AG09309 (cell line): ENCODE measurements at regions not wholly inside any gene's neighbourhood (a gene's known extent, or its start where the extent isn't known, plus 50 kb on each side); places are given as distances from the start of the nearest gene placed in this dataset.

ENCODE experiments used
- DNase-seq: peaks from one replicate; pipeline ENCODE4 v3.0.0-alpha.2; 2010; ENCODE audit warnings: low read depth
- H3K4me3 ChIP-seq: 2 replicates; pipeline ENCODE4 v1.5.1; 2011; ENCODE audit warnings: mild to moderate bottlenecking, low read depth, low read length, moderate library complexity; ENCODE audit not compliant: control insufficient read depth
- CTCF ChIP-seq: IDR thresholded peaks from 2 replicates; pipeline ENCODE4 v1.5.1; 2011; ENCODE audit warnings: mild to moderate bottlenecking, low read depth, low read length, inconsistent platforms; ENCODE audit not compliant: insufficient read depth, control insufficient read depth; ENCODE audit errors: missing control alignments

- TF ChIP-seq CTCF = no peak
- DNase-seq = no peak
- no peak overlapping the region for H3K4me3 ChIP-seq
These were observed 202.4 kb upstream of the NEBL start for GRCh38 chr10:21099291-21100062.

- TF ChIP-seq CTCF = no peak
- DNase-seq = no peak
- H3K4me3 ChIP-seq = no peak overlapping the region
These were observed 200.8 kb upstream of the NEBL start for GRCh38 chr10:21097926-21098355.

- no peak overlapping the region for H3K4me3 ChIP-seq
- no peak for DNase-seq
- TF ChIP-seq CTCF = no peak
These were observed 198.5 kb upstream of the NEBL start for GRCh38 chr10:21095494-21096055.

GRCh38 chr10:21095073-21095472 is 198.0 kb upstream of the NEBL start:
- no peak overlapping the region for H3K4me3 ChIP-seq
- no peak for DNase-seq
- TF ChIP-seq CTCF = no peak

- no peak for DNase-seq
- no peak for TF ChIP-seq CTCF
- no peak overlapping the region for H3K4me3 ChIP-seq
These were observed 195.8 kb upstream of the NEBL start for GRCh38 chr10:21092683-21093524.

- no peak overlapping the region for H3K4me3 ChIP-seq
- DNase-seq = no peak
- TF ChIP-seq CTCF = no peak
These were observed 193.5 kb upstream of the NEBL start for GRCh38 chr10:21090609-21091082.
